Kidney epithelial cell (primary cell): ENCODE measurements at regions not wholly inside any gene's neighbourhood (a gene's known extent, or its start where the extent isn't known, plus 50 kb on each side); places are given as distances from the start of the nearest gene placed in this dataset.

Experiments used
- DNase-seq: peaks from one replicate; pipeline ENCODE4 v3.0.0-alpha.2; 2010; ENCODE audit warnings: low read depth
- H3K27me3 ChIP-seq: 2 replicates; pipeline ENCODE4 v1.6.0; 2011; ENCODE audit warnings: low read length; ENCODE audit not compliant: control insufficient read depth, insufficient read depth
- H3K36me3 ChIP-seq: 2 replicates; pipeline ENCODE4 v1.5.1; 2011; ENCODE audit warnings: low read length; ENCODE audit not compliant: control insufficient read depth, insufficient read depth
- H3K4me3 ChIP-seq: 2 replicates; pipeline ENCODE4 v1.5.1; 2011; ENCODE audit warnings: low read depth, mild to moderate bottlenecking, control low read depth, low read length
- TF ChIP-seq, protein P1 (sequence below): IDR thresholded peaks from 2 replicates; pipeline ENCODE4 v1.5.1; 2011; ENCODE audit warnings: mild to moderate bottlenecking, moderate library complexity, low read length, control low read depth, inconsistent platforms; ENCODE audit not compliant: insufficient read depth, poor library complexity, severe bottlenecking

GRCh38 chr9:3032898-3033297, 189.0 kb upstream of the PUM3 start:
- DNase-seq, result no peak
- TF ChIP-seq, protein P1, sequence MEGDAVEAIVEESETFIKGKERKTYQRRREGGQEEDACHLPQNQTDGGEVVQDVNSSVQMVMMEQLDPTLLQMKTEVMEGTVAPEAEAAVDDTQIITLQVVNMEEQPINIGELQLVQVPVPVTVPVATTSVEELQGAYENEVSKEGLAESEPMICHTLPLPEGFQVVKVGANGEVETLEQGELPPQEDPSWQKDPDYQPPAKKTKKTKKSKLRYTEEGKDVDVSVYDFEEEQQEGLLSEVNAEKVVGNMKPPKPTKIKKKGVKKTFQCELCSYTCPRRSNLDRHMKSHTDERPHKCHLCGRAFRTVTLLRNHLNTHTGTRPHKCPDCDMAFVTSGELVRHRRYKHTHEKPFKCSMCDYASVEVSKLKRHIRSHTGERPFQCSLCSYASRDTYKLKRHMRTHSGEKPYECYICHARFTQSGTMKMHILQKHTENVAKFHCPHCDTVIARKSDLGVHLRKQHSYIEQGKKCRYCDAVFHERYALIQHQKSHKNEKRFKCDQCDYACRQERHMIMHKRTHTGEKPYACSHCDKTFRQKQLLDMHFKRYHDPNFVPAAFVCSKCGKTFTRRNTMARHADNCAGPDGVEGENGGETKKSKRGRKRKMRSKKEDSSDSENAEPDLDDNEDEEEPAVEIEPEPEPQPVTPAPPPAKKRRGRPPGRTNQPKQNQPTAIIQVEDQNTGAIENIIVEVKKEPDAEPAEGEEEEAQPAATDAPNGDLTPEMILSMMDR, result no peak
- Histone ChIP-seq H3K4me3 (no peak overlapping the region), H3K36me3 (no peaks in the 10 kb centered on the region), H3K27me3 (no peaks in the 10 kb centered on the region)

DNA sequence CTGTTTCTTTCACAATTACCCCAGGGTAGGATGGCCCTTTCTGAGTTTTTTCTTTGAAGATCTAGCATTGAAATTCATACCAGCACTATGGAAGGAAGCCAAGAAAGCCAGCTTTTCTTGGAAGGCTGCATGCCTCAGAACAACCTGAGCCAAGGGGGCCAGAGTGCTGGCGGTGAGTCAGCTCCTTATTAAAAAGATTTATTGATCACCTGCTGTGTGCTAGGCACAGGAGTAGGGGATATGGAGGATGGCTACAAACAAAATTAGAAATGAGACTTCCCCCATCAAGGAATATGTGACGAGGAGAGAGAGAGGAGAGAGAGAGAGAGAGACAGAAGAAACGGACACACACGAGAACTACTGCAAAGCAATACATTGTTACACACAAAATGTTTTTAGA, 184.6 kb upstream of the PUM3 start:
- DNase-seq, result no peak
- H3K4me3 ChIP-seq, result no peak overlapping the region
- H3K36me3 ChIP-seq, result no peaks in the 10 kb centered on the region
- no peaks in the 10 kb centered on the region for H3K27me3 ChIP-seq
- TF ChIP-seq, protein P1, result no peak

- Histone ChIP-seq H3K27me3 (no peaks in the 10 kb centered on the region), H3K36me3 (no peaks in the 10 kb centered on the region), H3K4me3 (no peak overlapping the region)
- TF ChIP-seq, protein P1, result no peak
- DNase-seq, result no peak
These were observed 183.3 kb upstream of the PUM3 start for GRCh38 chr9:3027210-3027609.

GRCh38 chr9:3023449-3023848, 179.6 kb upstream of the PUM3 start:
- TF ChIP-seq, protein P1, result no peak
- Histone ChIP-seq H3K27me3 (no peaks in the 10 kb centered on the region), H3K4me3 (no peak overlapping the region), H3K36me3 (no peaks in the 10 kb centered on the region)
- no peak for DNase-seq

- Histone ChIP-seq H3K4me3 (no peak overlapping the region), H3K27me3 (no peaks in the 10 kb centered on the region), H3K36me3 (no peaks in the 10 kb centered on the region)
- DNase-seq, result no peak
- TF ChIP-seq, protein P1, result no peak
These were observed 174.9 kb upstream of the PUM3 start for GRCh38 chr9:3018691-3019230.

- H3K27me3 ChIP-seq, result no peaks in the 10 kb centered on the region
- no peak for DNase-seq
- no peak overlapping the region for H3K4me3 ChIP-seq
- TF ChIP-seq, protein P1, result no peak
- no peaks in the 10 kb centered on the region for H3K36me3 ChIP-seq
These were observed 174.2 kb upstream of the PUM3 start for GRCh38 chr9:3018071-3018470.
